KBM-7 (cell line): ENCODE measurements at regions not wholly inside any gene's neighbourhood (a gene's known extent, or its start where the extent isn't known, plus 50 kb on each side); places are given as distances from the start of the nearest gene placed in this dataset.
"Not testable (repeated sequence)": the region's sequence is repeated elsewhere in the genome, so short reads cannot be mapped to it uniquely, and the experiment has no call there.

ENCODE experiments used
- DNase-seq: peaks from one replicate; pipeline ENCODE4 v3.0.0-alpha.2; 2015
- in situ Hi-C: fragments of 300-500 bp; cut with MboI; formaldehyde crosslinking; loops from 2 replicates; pipeline ENCODE4 v1.14.3; 2020; ENCODE audit warnings: low sequenced_read_pairs, low pct_unique_long_range_greater_than_20kb, mixed read lengths

DNA sequence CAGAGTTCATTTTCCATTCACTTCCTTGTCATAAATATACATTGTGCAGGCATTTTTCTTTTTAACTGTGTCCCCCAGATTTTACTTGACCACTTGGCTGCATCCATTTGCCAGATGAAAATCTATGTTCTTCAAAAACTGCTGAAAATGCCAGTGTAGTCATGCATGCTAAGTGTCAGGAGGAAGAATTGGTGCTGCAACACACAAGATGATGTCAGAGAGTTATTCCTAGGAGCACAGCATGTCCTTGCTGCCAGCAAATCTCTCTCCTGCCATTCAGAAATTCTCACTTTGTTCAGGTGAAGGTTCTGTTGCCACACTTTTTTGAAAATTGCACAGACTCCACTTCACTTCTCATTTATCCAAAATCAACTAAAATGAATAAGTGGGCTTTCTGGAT is 106.4 kb upstream of the MAGI3 start:
- no peak for DNase-seq
- in situ Hi-C loops: no loop called here

DNA sequence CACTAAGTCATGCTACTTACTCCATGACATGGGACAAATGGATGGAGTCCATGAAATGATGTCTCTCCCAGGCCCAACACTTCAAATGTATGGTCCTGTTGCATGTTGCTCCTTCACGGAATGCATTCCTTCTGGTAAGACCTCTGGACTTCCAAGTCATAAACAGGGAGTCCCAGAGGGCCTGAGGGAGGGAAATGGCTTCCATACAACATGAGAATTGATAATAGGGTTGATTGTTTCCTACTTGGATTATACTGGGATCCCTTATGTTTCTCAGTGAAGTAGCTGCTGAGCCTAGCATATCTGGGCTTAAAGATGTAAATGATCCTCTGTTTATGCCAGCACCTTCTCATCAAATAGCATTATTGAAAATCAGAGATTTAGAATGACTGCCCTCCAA is 104.2 kb upstream of the MAGI3 start:
- no peak for DNase-seq
- in situ Hi-C loops: no loop called here

DNA sequence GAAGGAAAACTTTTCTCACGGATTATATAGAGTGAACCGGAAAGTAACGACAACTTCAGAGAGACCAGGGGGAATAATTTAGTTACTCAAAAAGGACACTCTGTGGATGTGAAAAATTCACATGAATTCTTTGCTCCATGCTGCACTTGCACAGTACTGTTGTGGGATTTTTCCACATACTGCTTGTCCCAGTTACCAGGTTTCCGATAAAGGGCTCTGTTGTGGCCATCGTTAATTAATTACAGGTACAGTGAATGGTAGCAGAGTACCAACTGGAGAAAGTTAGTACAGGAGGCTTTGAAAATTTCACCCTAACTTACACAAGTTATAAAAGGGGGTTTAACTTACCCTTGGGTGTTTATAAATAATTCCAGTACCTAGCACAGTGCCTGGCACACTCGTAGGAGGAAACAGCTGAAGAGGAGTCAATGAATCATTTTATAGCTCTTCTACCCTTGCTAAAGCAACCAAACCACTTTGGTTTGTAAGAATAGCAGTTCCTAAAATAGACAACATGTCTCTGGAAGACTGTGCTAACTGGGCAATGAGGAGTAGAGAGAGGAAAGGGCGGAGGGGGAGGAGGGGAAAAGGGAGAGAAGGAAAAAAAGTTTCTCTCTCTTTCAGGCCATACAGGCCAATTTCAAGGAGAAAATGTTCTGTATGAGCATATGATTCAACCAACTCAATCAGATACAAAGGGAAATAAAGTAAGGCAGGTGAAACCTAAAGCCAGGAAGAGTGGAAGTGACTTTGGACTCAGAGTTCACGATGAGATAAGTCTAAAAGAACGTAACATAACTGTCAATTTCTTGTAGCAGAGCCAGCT is 98.3 kb upstream of the MAGI3 start:
- in situ Hi-C loops: no loop called here
- no peak for DNase-seq

DNA sequence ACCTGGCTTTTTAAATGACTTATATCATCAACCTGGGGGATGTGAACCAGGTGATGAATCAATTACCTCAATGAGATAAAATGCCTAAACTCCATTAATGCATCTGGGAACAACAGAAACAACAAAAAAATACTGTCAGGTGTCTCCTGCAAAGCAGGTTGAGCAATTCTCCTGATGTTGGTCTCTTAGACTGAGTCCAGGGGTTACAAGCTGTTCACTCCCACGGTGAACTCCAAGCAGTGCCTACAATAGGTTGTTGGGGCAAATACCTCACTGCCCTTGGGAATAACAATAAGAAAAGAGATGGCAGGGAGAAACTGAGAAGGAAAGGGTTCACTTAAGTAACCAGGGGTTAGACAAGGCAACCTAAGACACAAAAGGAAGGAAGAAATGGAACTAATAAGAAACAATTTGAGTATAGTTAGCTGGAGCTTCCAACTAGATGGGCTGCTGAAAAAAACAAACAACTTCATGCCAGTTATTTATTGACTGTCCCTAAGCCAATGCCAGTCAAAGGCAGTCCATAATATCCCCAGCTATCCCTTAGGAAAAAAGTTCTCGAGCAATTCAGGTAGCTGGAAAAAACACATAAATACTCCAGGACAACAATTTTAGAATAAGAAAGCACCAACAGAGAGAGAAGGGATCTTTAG is 97.6 kb upstream of the MAGI3 start:
- in situ Hi-C loops: no loop called here
- DNase-seq: no peak

DNA sequence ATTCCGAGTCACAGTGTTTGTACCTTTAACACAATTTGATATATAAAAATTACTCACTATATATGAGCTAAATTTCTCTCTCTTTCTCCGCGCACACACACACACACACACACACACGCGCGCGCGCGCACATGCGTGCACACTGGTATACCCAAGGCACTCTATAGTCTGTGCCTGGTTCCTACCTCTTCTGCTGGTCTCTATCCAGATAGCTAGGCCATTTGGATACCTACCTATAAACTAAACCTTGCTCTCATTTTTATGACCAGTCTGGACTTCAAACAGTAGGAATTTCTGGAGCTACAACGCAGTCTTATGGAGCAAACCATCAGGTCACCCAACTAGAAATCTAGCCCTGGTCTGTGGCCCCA is 97.1 kb upstream of the MAGI3 start:
- DNase-seq: no peak
- in situ Hi-C loops: no loop called here

DNA sequence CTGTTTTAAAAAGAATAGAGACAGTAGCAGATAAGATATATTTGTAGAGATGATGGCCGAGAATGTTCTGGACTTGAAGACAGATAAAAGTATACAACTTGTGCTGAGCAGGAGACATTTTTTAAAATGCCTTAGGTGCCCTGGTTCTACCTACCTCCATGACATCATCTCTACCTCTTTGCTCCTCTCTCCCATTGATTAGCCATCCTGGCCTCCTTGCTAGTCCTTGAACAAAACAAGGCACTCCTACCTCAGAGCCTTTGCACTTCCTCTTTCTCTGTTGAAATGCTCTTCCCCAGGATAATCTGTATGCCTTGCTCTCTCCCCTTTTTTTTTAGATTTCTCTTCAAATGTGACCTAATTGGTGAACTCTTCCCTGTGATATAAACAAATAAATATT is 92.6 kb upstream of the MAGI3 start:
- in situ Hi-C loops: no loop called here
- no peak for DNase-seq

DNA sequence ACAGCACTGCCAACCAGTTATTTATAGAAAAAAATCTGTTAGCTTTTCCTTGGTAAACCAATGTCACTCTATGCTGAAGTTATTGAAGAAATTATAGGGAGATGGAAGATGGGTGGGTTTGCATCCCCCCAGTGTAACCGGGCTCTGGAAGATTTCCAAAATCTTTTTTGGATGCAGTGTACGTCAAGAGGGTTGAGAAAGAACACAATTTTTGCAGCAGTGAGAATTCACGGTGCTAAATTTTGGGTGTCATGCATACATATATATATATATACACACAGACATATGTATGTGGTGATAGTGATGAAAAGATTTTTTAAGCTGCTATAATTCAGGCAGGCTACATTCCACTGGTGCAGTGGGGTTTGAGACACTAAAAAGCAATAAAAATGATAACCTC is 91.4 kb upstream of the MAGI3 start:
- DNase-seq: no peak
- in situ Hi-C loops: no loop called here

DNA sequence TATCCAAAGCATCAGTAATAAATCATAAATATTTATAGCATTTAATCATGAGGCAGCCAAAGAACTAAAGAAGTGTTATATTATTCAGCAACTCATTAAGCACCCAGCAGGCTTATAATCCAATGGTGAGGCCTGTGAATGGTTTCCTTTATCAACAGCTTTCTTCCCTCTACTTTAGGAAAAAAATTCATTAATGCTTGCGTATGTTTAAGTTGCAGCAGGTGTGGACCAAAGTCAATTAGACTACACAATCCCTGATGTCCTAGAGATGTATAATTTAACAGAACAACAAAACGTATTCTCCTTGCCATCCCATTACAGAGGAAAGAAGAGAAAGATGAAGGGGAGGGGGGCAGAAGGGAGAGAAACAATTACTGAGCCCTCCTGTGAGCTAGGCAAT is 87.7 kb upstream of the MAGI3 start:
- in situ Hi-C loops: no loop called here
- no peak for DNase-seq

DNA sequence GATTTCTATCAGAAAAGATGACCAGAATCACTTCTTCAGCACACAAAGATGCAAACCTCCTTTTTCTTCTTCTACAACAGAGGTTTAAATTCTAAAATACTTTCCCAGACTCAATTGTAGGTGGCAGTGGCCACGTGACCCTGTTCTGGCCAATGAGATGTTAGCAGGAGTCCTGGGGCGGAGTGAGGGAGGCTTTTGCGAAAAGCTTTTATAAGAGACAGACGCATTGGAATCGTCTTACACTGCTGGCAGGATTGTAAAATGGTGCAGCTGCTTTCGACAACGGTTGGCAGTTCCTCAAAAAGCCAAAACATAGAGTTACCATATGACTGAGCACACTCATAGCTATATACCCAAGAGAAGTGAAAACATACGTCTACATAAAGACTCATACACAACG is 87.0 kb upstream of the MAGI3 start:
- no peak for DNase-seq
- in situ Hi-C loops: no loop called here

DNA sequence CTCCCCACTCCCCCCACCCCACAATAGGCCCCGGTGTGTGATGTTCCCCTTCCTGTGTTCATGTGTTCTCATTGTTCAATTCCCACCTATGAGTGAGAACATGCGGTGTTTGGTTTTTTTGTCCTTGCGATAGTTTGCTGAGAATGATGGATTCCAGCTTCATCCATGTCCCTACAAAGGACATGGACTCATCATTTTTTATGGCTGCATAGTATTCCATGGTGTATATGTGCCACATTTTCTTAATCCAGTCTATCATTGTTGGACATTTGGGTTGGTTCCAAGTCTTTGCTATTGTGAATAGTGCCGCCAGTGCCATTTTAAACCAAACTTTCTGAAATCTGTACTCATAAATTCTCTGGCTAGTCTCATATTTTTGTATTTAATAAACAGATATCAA is 85.3 kb upstream of the MAGI3 start:
- DNase-seq, in situ Hi-C loops: not testable (repeated sequence)

DNA sequence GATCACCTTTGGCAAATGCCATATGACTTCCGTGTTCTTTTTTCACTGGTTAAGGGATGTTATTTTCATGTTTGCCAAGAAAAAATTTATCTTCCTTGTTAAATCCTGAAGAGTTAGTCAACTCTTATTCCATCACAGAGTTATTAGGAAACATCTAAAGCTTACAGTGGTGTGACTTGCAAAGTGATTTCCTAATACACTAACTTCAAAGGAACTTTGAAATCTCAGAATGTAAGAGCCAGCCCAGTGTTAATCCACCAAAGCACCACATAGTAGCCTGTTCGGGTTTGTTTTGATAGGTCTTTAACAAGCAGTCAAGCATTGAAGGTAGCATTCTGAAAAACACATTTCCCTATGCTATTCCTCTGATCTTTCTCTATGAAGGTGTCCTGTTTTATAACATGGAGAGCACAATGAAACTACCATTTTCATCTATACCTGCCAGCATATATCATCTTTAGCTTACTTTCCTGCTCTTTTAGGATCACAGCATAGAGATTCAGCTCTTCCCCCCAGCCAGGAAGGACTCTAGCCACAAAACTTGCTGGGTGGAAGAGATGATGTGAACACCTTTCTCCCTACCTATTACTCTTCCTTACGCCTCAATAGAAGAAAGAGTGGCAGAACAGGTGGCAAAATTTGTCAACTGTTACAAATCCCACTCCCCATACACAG is 82.4 kb upstream of the MAGI3 start:
- no peak for DNase-seq
- in situ Hi-C loops: no loop called here

DNA sequence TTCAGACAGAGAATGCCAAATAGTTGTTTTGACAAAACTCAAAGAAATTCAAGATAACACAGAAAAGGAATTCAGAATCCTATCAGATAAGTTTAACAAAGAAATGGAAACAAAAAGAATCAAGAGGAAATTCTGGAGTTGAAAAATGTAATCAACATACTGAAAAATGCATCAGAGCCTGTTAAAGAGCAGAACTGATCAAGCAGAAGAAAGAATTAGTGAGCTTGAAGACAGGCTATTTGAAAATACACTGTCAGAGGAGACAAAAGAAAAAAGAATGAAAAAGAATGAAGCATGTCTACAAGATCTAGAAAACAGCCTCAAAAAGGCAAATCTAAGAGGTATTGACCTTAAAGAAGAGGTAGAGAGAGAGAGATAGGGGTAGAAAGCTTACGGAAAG is 77.7 kb upstream of the MAGI3 start:
- DNase-seq, in situ Hi-C loops: not testable (repeated sequence)

DNA sequence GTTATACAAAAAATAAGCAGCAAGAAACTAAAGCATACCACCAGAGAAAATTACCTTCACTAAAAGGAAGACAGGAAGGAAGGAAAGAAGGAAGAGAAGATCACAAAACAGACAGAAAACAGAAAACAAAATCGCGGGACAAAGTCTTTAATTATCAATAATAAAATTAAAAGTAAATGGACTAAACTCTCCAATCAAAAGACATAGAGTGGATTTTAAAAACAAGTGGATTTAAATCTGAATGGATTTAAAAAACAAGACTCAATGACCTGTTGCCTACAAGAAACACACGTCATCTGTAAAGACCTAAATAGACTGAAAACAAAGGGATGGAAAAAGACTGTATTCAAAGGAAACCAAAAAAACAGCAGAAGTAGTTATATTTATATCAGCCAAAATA is 75.7 kb upstream of the MAGI3 start:
- in situ Hi-C loops: no loop called here
- no peak for DNase-seq

DNA sequence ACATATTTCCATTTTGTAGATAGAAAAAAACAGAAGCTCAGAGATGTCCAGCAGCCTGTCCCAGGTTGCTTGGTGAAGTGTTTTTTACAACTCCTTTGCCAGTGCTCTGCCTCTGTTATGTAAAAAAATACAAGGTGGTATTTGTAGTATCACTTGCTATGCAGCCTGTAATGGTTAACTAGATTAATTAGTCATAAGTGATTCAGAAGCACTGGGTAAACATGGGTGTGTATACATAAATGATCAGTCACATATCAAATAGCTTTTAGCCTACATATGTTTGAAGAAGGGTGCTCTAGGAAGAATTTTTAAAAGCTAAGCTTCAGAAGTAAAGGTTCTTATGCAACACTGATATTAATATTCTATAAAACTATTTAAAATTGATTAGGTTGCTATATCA is 70.0 kb upstream of the MAGI3 start:
- in situ Hi-C loops: no loop called here
- DNase-seq: no peak

DNA sequence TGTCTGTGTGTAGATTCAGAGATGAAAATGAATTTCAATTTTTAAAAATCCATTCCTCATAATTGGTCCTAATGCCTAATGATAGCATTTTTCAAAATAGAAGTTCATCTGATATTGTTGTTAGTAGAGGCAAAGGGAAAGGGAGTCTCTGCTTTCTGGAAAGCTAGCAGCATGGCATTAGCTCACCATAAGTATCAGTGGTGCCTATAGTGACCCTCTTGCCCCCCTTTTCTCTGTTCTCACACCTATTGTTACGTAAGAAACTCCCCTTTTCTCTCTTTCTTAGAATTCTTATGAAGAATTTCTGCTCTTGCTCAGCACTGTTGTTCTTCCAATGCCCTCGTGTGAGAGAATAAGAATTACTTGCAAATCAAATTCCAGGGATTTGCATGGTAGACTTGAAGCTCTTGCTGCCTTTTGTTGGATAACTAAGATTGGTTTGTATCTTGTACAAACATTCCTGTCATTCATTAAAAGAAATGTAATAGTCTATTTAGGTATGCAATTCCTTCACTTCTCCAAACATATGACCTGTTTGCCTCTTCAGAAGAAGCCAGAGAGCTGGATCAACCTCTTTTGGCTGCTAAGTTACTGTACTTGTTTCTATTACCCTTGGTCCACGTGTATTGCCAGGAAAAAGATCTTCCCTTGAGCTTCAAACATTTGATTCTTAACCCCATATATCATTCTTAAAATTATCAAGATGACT is 69.2 kb upstream of the MAGI3 start:
- no peak for DNase-seq
- in situ Hi-C loops: no loop called here

DNA sequence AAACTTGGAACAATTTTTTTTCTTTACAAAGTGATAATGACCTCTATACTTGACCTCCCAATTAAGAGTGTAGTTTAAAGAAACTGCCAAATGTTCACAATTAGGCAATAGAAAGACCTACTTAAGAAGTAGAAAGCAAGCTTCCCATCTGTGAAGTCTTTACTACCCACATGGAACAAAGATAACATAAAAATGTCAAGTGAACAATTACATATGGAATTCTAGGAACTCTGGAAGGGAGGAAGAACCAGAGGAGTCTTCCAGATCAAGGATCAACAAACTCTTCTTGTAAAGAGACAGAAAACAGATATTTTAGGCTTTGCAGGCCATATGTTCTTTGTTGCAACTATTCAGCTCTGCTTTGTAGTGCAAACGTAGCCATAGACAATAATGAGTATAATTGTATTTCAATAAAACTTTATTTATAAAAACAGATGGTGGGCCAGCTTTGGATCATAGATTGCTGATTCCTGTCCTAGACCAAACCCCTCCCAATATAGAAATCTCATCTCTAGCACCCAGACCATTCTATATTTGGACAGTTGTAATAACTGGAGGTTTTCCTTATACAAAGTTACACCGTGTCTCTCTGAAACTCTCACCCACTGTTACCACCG is 68.4 kb upstream of the MAGI3 start:
- no peak for DNase-seq
- in situ Hi-C loops: no loop called here

DNA sequence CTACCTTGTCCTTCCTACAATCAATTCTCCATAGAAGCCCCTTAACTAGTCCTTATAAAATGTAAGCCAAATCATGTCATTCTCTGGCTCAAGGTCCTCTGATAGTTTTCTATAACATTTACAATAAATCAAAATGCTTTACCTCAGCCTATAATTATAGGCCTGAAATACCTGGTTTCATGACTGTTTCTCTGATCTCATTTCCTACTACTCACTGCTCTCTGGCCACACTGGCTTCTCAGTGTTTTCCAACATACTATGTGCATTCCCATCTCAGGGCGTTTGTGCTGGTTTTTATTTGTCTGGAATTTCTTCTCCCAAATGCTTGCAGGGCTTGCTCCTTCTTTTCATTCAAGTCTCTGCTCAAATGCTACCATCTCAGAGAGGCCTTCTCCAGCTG is 67.9 kb upstream of the MAGI3 start:
- in situ Hi-C loops: no loop called here
- DNase-seq: no peak

DNA sequence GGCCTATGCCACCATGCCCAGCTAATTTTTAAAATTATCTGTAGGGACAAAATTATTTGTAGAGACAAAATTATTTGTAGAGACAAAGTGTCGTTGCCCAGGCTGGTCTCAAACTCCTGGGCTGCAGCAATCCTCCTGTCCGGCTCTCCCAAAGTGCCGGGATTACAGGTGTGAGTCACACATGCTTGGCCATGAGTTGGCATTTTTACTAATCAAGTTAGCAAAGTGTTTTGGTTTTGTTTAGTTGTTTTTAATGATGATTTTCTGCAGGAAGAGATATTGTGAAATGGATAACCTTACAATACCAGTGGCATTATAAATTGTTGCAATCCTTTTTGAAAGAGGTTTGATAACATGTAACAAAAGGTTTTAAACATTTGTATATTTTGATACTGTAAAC is 65.3 kb upstream of the MAGI3 start:
- in situ Hi-C loops: no loop called here

DNA sequence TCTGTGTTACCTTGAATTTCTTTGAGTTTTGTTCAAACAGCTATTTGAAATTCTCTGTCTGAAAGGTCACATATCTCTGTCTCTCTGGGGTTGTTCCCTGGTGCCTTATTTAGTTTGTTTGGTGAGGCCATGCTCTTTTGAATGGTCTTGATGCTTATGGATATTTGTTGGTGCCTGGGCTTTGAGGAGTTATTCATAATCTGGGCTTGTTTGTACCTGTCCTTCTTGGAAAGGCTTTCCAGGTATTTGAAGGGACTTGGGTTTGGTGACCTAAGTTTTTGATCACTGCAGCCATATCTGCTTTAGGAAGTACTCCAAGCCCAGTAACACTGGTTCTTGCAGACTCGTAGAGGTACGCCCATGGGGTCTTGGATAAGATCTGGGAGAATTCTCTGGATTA is 63.3 kb upstream of the MAGI3 start:
- in situ Hi-C loops: no loop called here

More for the DNA sequence above, 65.3 kb upstream of the MAGI3 start:
- DNase-seq: no peak

DNA sequence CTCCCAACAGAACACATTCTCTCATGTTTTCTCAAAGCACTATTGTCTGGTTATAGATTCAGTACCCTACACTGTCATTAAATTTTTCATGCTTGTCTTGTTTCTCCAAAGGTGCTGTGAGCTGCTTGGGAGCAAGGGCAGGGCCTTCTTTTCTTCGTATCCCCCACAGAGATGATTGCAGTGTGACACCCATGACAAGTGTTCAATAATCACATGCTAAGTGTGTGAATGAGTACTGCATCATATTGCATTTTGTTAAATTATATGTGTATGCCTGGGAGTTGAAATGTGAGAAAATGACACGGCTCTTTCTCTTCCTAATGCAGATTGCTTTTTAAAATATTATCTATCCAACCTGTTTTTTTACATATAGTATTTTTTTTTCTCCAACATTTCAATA is 57.3 kb upstream of the MAGI3 start:
- no peak for DNase-seq
- in situ Hi-C loops: no loop called here

More for the DNA sequence above, 63.3 kb upstream of the MAGI3 start:
- DNase-seq: no peak
